ENCODE measurements at regions not wholly inside any gene's neighbourhood (a gene's known extent, or its start where the extent isn't known, plus 50 kb on each side); places are given as distances from the start of the nearest gene placed in this dataset.

GRCh38 chr11:92342034-92342720, 117.6 kb downstream of the FAT3 start:
- Mint-ChIP-seq H3K27ac (no peak overlapping the region), H3K36me3 (no peaks in the 10 kb centered on the region), H3K4me1 (no peaks in the 10 kb centered on the region), H3K9me3 (no peaks in the 10 kb centered on the region), H3K4me3 (no peak overlapping the region), H3K27me3 (no peaks in the 10 kb centered on the region)
- DNase-seq = no peak
- CTCF ChIA-PET = interaction anchor here (1.1 kb wide), 1 partner anchor 10 kb away, joined by 3 read pairs; no protein-coding TSS in a partner anchor

- Mint-ChIP-seq H3K4me1 (no peaks in the 10 kb centered on the region), H3K36me3 (no peaks in the 10 kb centered on the region), H3K27me3 (no peaks in the 10 kb centered on the region), H3K27ac (no peak overlapping the region), H3K9me3 (no peaks in the 10 kb centered on the region), H3K4me3 (no peak overlapping the region)
- CTCF ChIA-PET = no interaction called here
- DNase-seq = no peak
These were observed 118.3 kb downstream of the FAT3 start for GRCh38 chr11:92342886-92343285.

GRCh38 chr11:92346220-92346619, 121.6 kb downstream of the FAT3 start:
- H3K36me3 Mint-ChIP-seq = no peaks in the 10 kb centered on the region
- H3K27ac Mint-ChIP-seq = no peak overlapping the region
- DNase-seq = no peak
- H3K27me3 Mint-ChIP-seq = no peaks in the 10 kb centered on the region
- no peaks in the 10 kb centered on the region for H3K9me3 Mint-ChIP-seq
- CTCF ChIA-PET = no interaction called here
- no peaks in the 10 kb centered on the region for H3K4me1 Mint-ChIP-seq
- no peak overlapping the region for H3K4me3 Mint-ChIP-seq

GRCh38 chr11:92347454-92347853, 122.8 kb downstream of the FAT3 start:
- H3K36me3 Mint-ChIP-seq = no peaks in the 10 kb centered on the region
- H3K27me3 Mint-ChIP-seq = no peaks in the 10 kb centered on the region
- no peaks in the 10 kb centered on the region for H3K4me1 Mint-ChIP-seq
- H3K4me3 Mint-ChIP-seq = no peak overlapping the region
- CTCF ChIA-PET = no interaction called here
- no peak for DNase-seq
- H3K27ac Mint-ChIP-seq = no peak overlapping the region
- H3K9me3 Mint-ChIP-seq = no peaks in the 10 kb centered on the region

GRCh38 chr11:92349486-92350156, 125.0 kb downstream of the FAT3 start:
- DNase-seq = no peak
- Mint-ChIP-seq H3K9me3 (no peaks in the 10 kb centered on the region), H3K36me3 (no peaks in the 10 kb centered on the region), H3K27ac (no peak overlapping the region), H3K4me1 (no peaks in the 10 kb centered on the region), H3K27me3 (no peaks in the 10 kb centered on the region), H3K4me3 (no peak overlapping the region)
- CTCF ChIA-PET = no interaction called here

- no peak for DNase-seq
- CTCF ChIA-PET = no interaction called here
- Mint-ChIP-seq H3K27ac (no peak overlapping the region), H3K9me3 (no peaks in the 10 kb centered on the region), H3K4me1 (no peaks in the 10 kb centered on the region), H3K36me3 (no peaks in the 10 kb centered on the region), H3K27me3 (no peaks in the 10 kb centered on the region), H3K4me3 (no peak overlapping the region)
These were observed 132.7 kb downstream of the FAT3 start for GRCh38 chr11:92357344-92357743.

GRCh38 chr11:92357841-92358240, 133.2 kb downstream of the FAT3 start:
- no peaks in the 10 kb centered on the region for H3K27me3 Mint-ChIP-seq
- no peaks in the 10 kb centered on the region for H3K36me3 Mint-ChIP-seq
- H3K4me1 Mint-ChIP-seq = no peaks in the 10 kb centered on the region
- H3K9me3 Mint-ChIP-seq = no peaks in the 10 kb centered on the region
- no peak for DNase-seq
- H3K27ac Mint-ChIP-seq = no peak overlapping the region
- H3K4me3 Mint-ChIP-seq = no peak overlapping the region
- CTCF ChIA-PET = no interaction called here

- H3K4me1 Mint-ChIP-seq = no peaks in the 10 kb centered on the region
- CTCF ChIA-PET = no interaction called here
- H3K27ac Mint-ChIP-seq = no peak overlapping the region
These were observed 136.9 kb downstream of the FAT3 start for GRCh38 chr11:92361551-92361950.

GRCh38 chr11:92362989-92363388, 138.4 kb downstream of the FAT3 start:
- no peak for DNase-seq
- no peak overlapping the region for H3K4me3 Mint-ChIP-seq
- no peaks in the 10 kb centered on the region for H3K4me1 Mint-ChIP-seq
- no peaks in the 10 kb centered on the region for H3K27me3 Mint-ChIP-seq
- H3K36me3 Mint-ChIP-seq = no peaks in the 10 kb centered on the region
- H3K9me3 Mint-ChIP-seq = no peaks in the 10 kb centered on the region
- CTCF ChIA-PET = no interaction called here
- no peak overlapping the region for H3K27ac Mint-ChIP-seq

More at GRCh38 chr11:92361551-92361950, 136.9 kb downstream of the FAT3 start:
- H3K9me3 Mint-ChIP-seq = no peaks in the 10 kb centered on the region
- H3K36me3 Mint-ChIP-seq = no peaks in the 10 kb centered on the region
- DNase-seq = no peak
- no peak overlapping the region for H3K4me3 Mint-ChIP-seq
- no peaks in the 10 kb centered on the region for H3K27me3 Mint-ChIP-seq

GRCh38 chr11:92364177-92364576, 139.6 kb downstream of the FAT3 start:
- no peaks in the 10 kb centered on the region for H3K27me3 Mint-ChIP-seq
- CTCF ChIA-PET = no interaction called here
- H3K36me3 Mint-ChIP-seq = no peaks in the 10 kb centered on the region
- H3K4me3 Mint-ChIP-seq = no peak overlapping the region
- no peaks in the 10 kb centered on the region for H3K4me1 Mint-ChIP-seq
- H3K9me3 Mint-ChIP-seq = no peaks in the 10 kb centered on the region
- H3K27ac Mint-ChIP-seq = no peak overlapping the region
- no peak for DNase-seq

GRCh38 chr11:92376146-92376599, 151.6 kb downstream of the FAT3 start:
- no peaks in the 10 kb centered on the region for H3K4me1 Mint-ChIP-seq
- no peak overlapping the region for H3K27ac Mint-ChIP-seq
- no peak for DNase-seq
- no peaks in the 10 kb centered on the region for H3K27me3 Mint-ChIP-seq
- no peaks in the 10 kb centered on the region for H3K36me3 Mint-ChIP-seq
- H3K4me3 Mint-ChIP-seq = no peak overlapping the region
- peaks cover 2% of the 10 kb centered on the region for H3K9me3 Mint-ChIP-seq
- CTCF ChIA-PET = no interaction called here

- Mint-ChIP-seq H3K4me3 (no peak overlapping the region), H3K9me3 (peaks cover 2% of the 10 kb centered on the region), H3K27ac (no peak overlapping the region), H3K36me3 (no peaks in the 10 kb centered on the region), H3K27me3 (no peaks in the 10 kb centered on the region), H3K4me1 (no peaks in the 10 kb centered on the region)
- DNase-seq = no peak
- CTCF ChIA-PET = no interaction called here
These were observed 152.1 kb downstream of the FAT3 start for GRCh38 chr11:92376680-92377079.

- CTCF ChIA-PET = no interaction called here
- Mint-ChIP-seq H3K4me1 (no peaks in the 10 kb centered on the region), H3K9me3 (no peaks in the 10 kb centered on the region), H3K36me3 (no peaks in the 10 kb centered on the region), H3K27ac (no peak overlapping the region), H3K27me3 (no peaks in the 10 kb centered on the region), H3K4me3 (no peak overlapping the region)
- DNase-seq = no peak
These were observed 156.3 kb downstream of the FAT3 start for GRCh38 chr11:92380882-92381281.

GRCh38 chr11:92382311-92382710, 157.7 kb downstream of the FAT3 start:
- Mint-ChIP-seq H3K9me3 (no peaks in the 10 kb centered on the region), H3K4me3 (no peak overlapping the region), H3K36me3 (no peaks in the 10 kb centered on the region), H3K4me1 (no peaks in the 10 kb centered on the region), H3K27me3 (no peaks in the 10 kb centered on the region), H3K27ac (no peak overlapping the region)
- CTCF ChIA-PET = no interaction called here
- DNase-seq = no peak

- no peaks in the 10 kb centered on the region for H3K4me1 Mint-ChIP-seq
- H3K36me3 Mint-ChIP-seq = no peaks in the 10 kb centered on the region
These were observed 158.8 kb downstream of the FAT3 start for GRCh38 chr11:92383430-92383829.

More at GRCh38 chr11:92383430-92383829, 158.8 kb downstream of the FAT3 start:
- no peak overlapping the region for H3K27ac Mint-ChIP-seq
- H3K27me3 Mint-ChIP-seq = no peaks in the 10 kb centered on the region
- no peak overlapping the region for H3K4me3 Mint-ChIP-seq
- DNase-seq = no peak
- CTCF ChIA-PET = no interaction called here
- no peaks in the 10 kb centered on the region for H3K9me3 Mint-ChIP-seq
